ENCODE measurements at regions not wholly inside any gene's neighbourhood (a gene's known extent, or its start where the extent isn't known, plus 50 kb on each side); places are given as distances from the start of the nearest gene placed in this dataset.

DNA sequence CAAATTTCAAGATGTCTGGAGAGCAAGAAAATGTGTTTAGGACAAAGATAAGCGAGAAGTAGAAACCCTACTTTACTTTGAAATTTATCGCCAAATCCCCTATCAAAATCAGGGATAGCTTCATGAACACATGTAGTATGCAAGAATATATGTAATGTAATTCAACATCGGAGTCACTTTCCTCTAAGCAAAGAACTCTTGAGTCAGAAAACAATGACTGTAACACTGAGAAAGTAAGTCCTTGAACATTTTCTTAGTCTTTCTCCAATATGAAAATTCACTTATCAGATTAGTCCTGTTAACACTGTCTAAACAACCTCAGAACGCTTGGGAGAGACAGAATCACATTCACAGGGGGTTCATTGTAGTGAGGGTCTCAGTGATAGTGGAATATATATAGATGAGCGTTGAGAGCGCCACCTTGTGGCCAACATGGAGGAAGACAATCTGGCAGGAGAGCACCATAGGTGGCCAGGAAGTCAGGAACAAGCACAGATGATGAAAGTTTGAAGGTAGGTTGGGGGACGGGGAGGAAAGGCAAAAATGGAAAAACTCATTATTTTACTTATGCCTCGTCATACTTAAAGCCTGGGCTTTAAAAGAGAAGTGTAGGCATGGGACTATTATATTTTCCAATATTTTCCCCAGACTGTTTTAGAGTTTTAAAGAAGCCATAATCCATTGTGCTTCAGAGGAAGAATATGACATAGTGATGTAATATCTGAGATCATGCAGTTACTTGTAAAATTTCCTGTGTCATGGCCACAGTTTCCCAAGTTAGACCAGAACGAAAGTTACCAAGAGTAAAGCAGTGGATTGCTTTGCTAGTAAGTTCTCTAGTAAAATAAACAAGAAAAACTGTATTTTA is 115.5 kb upstream of the GNAI1 start:
- no peaks in the 10 kb centered on the region for H3K79me2 ChIP-seq (ENCODE audit: control insufficient read depth, insufficient read depth, low read length)
- intact Hi-C loops (cut with micrococcal nuclease), result loop anchor here (1.0 to 5.0 kb wide), 5 partner anchors 213 to 747 kb away; partner anchors contain the start of gene MAGI2
- CTCF ChIA-PET, result interaction anchor here (1.5 to 2.2 kb wide), 3 partner anchors 28 to 721 kb away, joined by 3 to 20 read pairs (median 5); no protein-coding TSS in a partner anchor

More for the DNA sequence above, 115.5 kb upstream of the GNAI1 start:
- Histone ChIP-seq H3K27ac (ENCODE audit: insufficient read depth, low read depth, low read length) (no peak overlapping the region), H4K20me1 (replicated peaks; ENCODE audit: control insufficient read depth, extremely low read depth, insufficient read depth, low read length) (no peaks in the 10 kb centered on the region), H3K27me3 (ENCODE audit: control insufficient read depth in 2 of 2, insufficient read depth in 2 of 2, low read length in 2 of 2) (no peaks in the 10 kb centered on the region), H3K9ac (replicated peaks; ENCODE audit: extremely low read depth, insufficient read depth, low read length) (no peak overlapping the region), H3K9me1 (replicated peaks; ENCODE audit: control insufficient read depth, extremely low read depth, insufficient read depth, low read length) (no peaks in the 10 kb centered on the region), H3K4me2 (ENCODE audit: insufficient read depth, low read length) (no peak overlapping the region), H3K4me1 (ENCODE audit: control insufficient read depth, extremely low read depth, insufficient read depth, low read length) (no peaks in the 10 kb centered on the region), H2AFZ (ENCODE audit: low read depth, low read length) (no peak overlapping the region), H3K9me3 (replicated peaks; ENCODE audit: control insufficient read depth, insufficient read depth, low read length) (no peaks in the 10 kb centered on the region), H3K36me3 (ENCODE audit: control insufficient read depth in 2 of 2, extremely low read depth in 1 of 2, insufficient read depth in 2 of 2, low read length in 2 of 2) (no peaks in the 10 kb centered on the region), H3K4me3 (replicated peaks in 1 of 3; ENCODE audit: insufficient read depth in 1 of 3, low read depth in 1 of 3, low read length in 3 of 3) (no peak overlapping the region)
- peak; percentile 64 for FAIRE-seq
- DNase-seq (ENCODE audit: low read depth, low spot score), result peak; percentile 55
- BruUV-seq (replicated peaks), result no TSS peak
- POLR2A ChIA-PET, result no interaction called here
- TF ChIP-seq, protein P1, sequence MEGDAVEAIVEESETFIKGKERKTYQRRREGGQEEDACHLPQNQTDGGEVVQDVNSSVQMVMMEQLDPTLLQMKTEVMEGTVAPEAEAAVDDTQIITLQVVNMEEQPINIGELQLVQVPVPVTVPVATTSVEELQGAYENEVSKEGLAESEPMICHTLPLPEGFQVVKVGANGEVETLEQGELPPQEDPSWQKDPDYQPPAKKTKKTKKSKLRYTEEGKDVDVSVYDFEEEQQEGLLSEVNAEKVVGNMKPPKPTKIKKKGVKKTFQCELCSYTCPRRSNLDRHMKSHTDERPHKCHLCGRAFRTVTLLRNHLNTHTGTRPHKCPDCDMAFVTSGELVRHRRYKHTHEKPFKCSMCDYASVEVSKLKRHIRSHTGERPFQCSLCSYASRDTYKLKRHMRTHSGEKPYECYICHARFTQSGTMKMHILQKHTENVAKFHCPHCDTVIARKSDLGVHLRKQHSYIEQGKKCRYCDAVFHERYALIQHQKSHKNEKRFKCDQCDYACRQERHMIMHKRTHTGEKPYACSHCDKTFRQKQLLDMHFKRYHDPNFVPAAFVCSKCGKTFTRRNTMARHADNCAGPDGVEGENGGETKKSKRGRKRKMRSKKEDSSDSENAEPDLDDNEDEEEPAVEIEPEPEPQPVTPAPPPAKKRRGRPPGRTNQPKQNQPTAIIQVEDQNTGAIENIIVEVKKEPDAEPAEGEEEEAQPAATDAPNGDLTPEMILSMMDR (IDR thresholded peaks at IDR 0.05; ENCODE audit: extremely low read depth in 1 of 2, insufficient read depth in 1 of 2, low read depth in 1 of 2, low read length in 2 of 2), result peak; percentile 75 to 78
- no peak for TF ChIP-seq MYC (IDR thresholded peaks at IDR 0.05; ENCODE audit: low read depth, low read length)
- dilution Hi-C loops (cut with MboI; ENCODE audit: extremely low pct_ligation_motif_present, low sequenced_read_pairs), result no loop called here

Measured in endothelial cell of umbilical vein (primary cell).